T47D (cell line): ENCODE measurements at regions not wholly inside any gene's neighbourhood (a gene's known extent, or its start where the extent isn't known, plus 50 kb on each side); places are given as distances from the start of the nearest gene placed in this dataset.

Experiments
- DNase-seq, 2 experiments: peaks; one replicate each; pipeline versions ENCODE4 v3.0.0 to v3.0.0-alpha.2; 2011 to 2012; ENCODE audit warnings: low read depth in 1 of 2, low spot score in 1 of 2
- JUND ChIP-seq: IDR thresholded peaks from 2 replicates; pipeline ENCODE4 v1.6.1; 2012; ENCODE audit warnings: low read depth
- in situ Hi-C: cut with HindIII; loops from 2 replicates; pipeline ENCODE4 v1.10.0; 2016; ENCODE audit warnings: low sequenced_read_pairs, low pct_unique_long_range_greater_than_20kb

GRCh38 chrX:13094828-13095341, 50.5 kb upstream of the FAM9C start:
- DNase-seq = no peak
- TF ChIP-seq JUND = no peak
- in situ Hi-C loops = no loop called here

DNA sequence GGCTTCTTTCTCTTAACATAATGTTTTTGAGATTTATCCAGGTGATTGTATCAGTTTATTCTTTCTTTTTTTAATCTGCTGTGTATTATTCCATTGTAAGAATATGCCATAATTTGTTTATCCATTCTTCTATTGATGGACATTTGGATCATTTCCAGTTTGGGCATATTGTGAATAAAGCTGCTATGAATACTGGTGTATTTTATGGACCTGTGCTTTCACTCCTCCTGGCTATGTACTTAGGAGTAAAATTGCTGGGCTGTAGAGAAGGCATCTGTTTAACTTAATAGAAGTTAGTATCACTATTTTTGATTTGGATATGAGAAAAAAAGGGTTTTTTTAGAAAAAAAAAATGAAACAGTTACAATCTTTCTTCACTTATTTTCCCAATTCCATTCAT, 50.0 kb upstream of the FAM9C start:
- DNase-seq = no peak
- TF ChIP-seq JUND = no peak
- in situ Hi-C loops = no loop called here
